ENCODE measurements at regions not wholly inside any gene's neighbourhood (a gene's known extent, or its start where the extent isn't known, plus 50 kb on each side); places are given as distances from the start of the nearest gene placed in this dataset.

DNA sequence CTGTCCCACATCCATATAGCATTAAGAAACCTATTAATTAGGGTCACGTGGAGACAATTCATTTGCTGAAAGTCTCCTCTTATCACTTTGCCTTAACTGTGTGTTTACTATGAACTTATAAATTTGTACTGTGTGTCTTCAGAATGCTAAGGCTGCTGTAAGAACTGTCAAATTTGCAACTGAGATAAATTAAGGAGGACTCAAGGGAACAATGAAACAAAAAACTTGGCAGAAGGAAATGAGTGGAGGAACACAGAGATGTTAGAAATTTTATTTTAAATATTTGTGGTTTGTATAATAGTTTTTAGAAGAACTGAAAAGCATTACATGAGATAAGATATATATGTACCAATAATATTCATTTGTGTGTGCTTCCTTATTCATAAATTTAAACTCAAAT lies 1005.3 kb upstream of the SORCS1 start:
- Histone ChIP-seq H3K4me2 (ENCODE audit: low read depth, low read length, poor library complexity, severe bottlenecking) (no peak overlapping the region), H3K9ac (ENCODE audit: low read depth, low read length, poor library complexity, severe bottlenecking) (no peak overlapping the region), H3K4me1 (ENCODE audit: insufficient read depth, low read length, poor library complexity, severe bottlenecking) (no peaks in the 10 kb centered on the region), H3K79me2 (ENCODE audit: insufficient read depth, low read length) (no peaks in the 10 kb centered on the region), H3K9me3 (ENCODE audit: insufficient read depth, low read depth, low read length) (no peaks in the 10 kb centered on the region), H4K20me1 (ENCODE audit: insufficient read depth, low read length, poor library complexity, severe bottlenecking) (no peaks in the 10 kb centered on the region), H3K27me3 (ENCODE audit: insufficient read depth, low read length, poor library complexity, severe bottlenecking) (no peaks in the 10 kb centered on the region), H3K9me2 (replicated peaks; ENCODE audit: low read depth, low read length) (no peaks in the 10 kb centered on the region), H3F3A (ENCODE audit: low read depth) (no peaks in the 10 kb centered on the region), H3K36me3 (ENCODE audit: insufficient read depth, low read length) (no peaks in the 10 kb centered on the region), H2AFZ (ENCODE audit: low read length) (no peak overlapping the region), H3K4me3 (ENCODE audit: low read length, poor library complexity, severe bottlenecking) (no peak overlapping the region)
- TF ChIP-seq EZH2phosphoT487 (IDR thresholded peaks at IDR 0.05; ENCODE audit: borderline replicate concordance), result no peak
- TF ChIP-seq, protein P1, sequence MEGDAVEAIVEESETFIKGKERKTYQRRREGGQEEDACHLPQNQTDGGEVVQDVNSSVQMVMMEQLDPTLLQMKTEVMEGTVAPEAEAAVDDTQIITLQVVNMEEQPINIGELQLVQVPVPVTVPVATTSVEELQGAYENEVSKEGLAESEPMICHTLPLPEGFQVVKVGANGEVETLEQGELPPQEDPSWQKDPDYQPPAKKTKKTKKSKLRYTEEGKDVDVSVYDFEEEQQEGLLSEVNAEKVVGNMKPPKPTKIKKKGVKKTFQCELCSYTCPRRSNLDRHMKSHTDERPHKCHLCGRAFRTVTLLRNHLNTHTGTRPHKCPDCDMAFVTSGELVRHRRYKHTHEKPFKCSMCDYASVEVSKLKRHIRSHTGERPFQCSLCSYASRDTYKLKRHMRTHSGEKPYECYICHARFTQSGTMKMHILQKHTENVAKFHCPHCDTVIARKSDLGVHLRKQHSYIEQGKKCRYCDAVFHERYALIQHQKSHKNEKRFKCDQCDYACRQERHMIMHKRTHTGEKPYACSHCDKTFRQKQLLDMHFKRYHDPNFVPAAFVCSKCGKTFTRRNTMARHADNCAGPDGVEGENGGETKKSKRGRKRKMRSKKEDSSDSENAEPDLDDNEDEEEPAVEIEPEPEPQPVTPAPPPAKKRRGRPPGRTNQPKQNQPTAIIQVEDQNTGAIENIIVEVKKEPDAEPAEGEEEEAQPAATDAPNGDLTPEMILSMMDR (conservative IDR thresholded peaks at IDR 0.05; ENCODE audit: low read length), result no peak

DNA sequence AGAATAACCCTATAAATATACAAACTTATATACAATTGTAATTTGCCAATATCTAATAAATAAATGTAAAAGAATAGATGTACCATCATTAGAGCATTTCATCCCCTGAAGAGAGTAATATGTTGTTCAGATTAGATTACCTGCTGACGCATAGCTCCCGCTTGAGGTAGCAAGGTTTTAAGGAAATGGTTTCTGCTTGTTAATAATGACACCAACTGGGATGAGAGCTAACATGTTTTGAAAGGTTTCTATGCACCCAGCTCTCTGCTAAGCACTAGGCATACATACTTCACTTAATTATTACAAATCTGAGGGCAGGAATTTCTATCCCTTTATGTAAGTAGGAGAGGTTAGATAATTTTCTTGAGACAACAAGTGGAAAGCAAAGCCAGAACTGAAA lies 1003.3 kb upstream of the SORCS1 start:
- Histone ChIP-seq H3K36me3 (ENCODE audit: insufficient read depth, low read length) (no peaks in the 10 kb centered on the region), H3K9ac (ENCODE audit: low read depth, low read length, poor library complexity, severe bottlenecking) (no peak overlapping the region), H3K4me1 (ENCODE audit: insufficient read depth, low read length, poor library complexity, severe bottlenecking) (no peaks in the 10 kb centered on the region), H3F3A (ENCODE audit: low read depth) (no peaks in the 10 kb centered on the region), H2AFZ (ENCODE audit: low read length) (no peak overlapping the region), H4K20me1 (ENCODE audit: insufficient read depth, low read length, poor library complexity, severe bottlenecking) (no peaks in the 10 kb centered on the region), H3K27me3 (ENCODE audit: insufficient read depth, low read length, poor library complexity, severe bottlenecking) (no peaks in the 10 kb centered on the region), H3K4me2 (ENCODE audit: low read depth, low read length, poor library complexity, severe bottlenecking) (no peak overlapping the region), H3K4me3 (ENCODE audit: low read length, poor library complexity, severe bottlenecking) (no peak overlapping the region), H3K79me2 (ENCODE audit: insufficient read depth, low read length) (no peaks in the 10 kb centered on the region), H3K9me3 (ENCODE audit: insufficient read depth, low read depth, low read length) (no peaks in the 10 kb centered on the region), H3K9me2 (replicated peaks; ENCODE audit: low read depth, low read length) (no peaks in the 10 kb centered on the region)
- TF ChIP-seq EZH2phosphoT487 (IDR thresholded peaks at IDR 0.05; ENCODE audit: borderline replicate concordance), result no peak
- TF ChIP-seq, protein P1 (conservative IDR thresholded peaks at IDR 0.05; ENCODE audit: low read length), result no peak

DNA sequence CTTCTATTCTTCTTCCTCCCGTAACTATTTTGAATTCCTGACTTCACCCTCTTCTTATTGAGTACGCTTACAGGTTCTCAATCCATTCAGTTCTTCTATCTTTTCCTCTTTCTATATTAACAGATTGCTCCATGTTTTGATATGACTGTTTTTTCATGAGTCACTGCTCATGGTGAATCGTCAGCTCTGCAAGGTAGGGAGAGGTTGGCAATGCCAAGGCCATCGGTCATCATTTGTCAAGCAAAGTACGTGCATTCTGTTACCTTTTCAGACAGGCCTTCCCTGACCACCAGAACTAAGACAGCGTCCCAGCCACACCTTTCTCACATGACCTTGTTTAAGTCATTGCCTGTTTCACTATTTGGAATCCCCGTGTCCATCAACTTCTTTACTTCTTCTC lies 1001.9 kb upstream of the SORCS1 start:
- no peaks in the 10 kb centered on the region for H3K4me1 ChIP-seq (ENCODE audit: insufficient read depth, low read length, poor library complexity, severe bottlenecking)
- H3K36me3 ChIP-seq (ENCODE audit: insufficient read depth, low read length), result no peaks in the 10 kb centered on the region
- TF ChIP-seq, protein P1 (conservative IDR thresholded peaks at IDR 0.05; ENCODE audit: low read length), result no peak
- TF ChIP-seq EZH2phosphoT487 (IDR thresholded peaks at IDR 0.05; ENCODE audit: borderline replicate concordance), result no peak
- no peaks in the 10 kb centered on the region for H3K27me3 ChIP-seq (ENCODE audit: insufficient read depth, low read length, poor library complexity, severe bottlenecking)
- H3F3A ChIP-seq (ENCODE audit: low read depth), result no peaks in the 10 kb centered on the region
- H3K9me2 ChIP-seq (replicated peaks; ENCODE audit: low read depth, low read length), result no peaks in the 10 kb centered on the region
- H3K9me3 ChIP-seq (ENCODE audit: insufficient read depth, low read depth, low read length), result no peaks in the 10 kb centered on the region
- H3K4me2 ChIP-seq (ENCODE audit: low read depth, low read length, poor library complexity, severe bottlenecking), result no peak overlapping the region
- H3K79me2 ChIP-seq (ENCODE audit: insufficient read depth, low read length), result no peaks in the 10 kb centered on the region
- no peaks in the 10 kb centered on the region for H4K20me1 ChIP-seq (ENCODE audit: insufficient read depth, low read length, poor library complexity, severe bottlenecking)
- H3K4me3 ChIP-seq (ENCODE audit: low read length, poor library complexity, severe bottlenecking), result no peak overlapping the region
- no peak overlapping the region for H3K9ac ChIP-seq (ENCODE audit: low read depth, low read length, poor library complexity, severe bottlenecking)
- H2AFZ ChIP-seq (ENCODE audit: low read length), result no peak overlapping the region

All from Loucy (cell line).